ENCODE measurements at regions not wholly inside any gene's neighbourhood (a gene's known extent, or its start where the extent isn't known, plus 50 kb on each side); places are given as distances from the start of the nearest gene placed in this dataset.
"Not testable (repeated sequence)": the region's sequence is repeated elsewhere in the genome, so short reads cannot be mapped to it uniquely, and the experiment has no call there.

DNA sequence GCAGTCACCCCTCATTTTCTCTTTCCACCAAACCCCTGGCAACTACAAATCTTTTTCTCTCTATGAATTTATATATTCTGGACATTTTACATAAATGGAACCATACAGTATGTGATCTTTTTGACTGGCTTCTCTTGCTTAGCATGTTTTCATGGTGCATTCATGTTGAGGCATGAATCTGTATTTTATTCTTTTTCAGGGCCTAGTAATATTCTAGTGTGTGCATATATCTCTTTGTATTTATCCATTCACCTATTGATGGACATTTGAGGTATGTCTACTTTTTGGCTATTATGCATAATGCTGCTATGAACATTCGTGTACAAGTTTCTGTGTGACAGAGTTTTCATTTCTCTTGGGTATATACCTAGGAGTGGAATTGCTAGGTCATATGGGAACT is 78.2 kb downstream of the HACD1 start:
- Mint-ChIP-seq H3K9me3 (peaks cover 0 to 14% (median 4%) of the 10 kb centered on the region in 11 donors), H3K36me3 (peaks cover 0 to 7% (median 0%) of the 10 kb centered on the region in 5 donors), H3K27ac (no peak overlapping the region), H3K4me3 (no peak overlapping the region), H3K27me3 (peaks cover 0 to 14% (median 3%) of the 10 kb centered on the region in 5 donors), H3K4me1 (peaks cover 0 to 2% (median 0%) of the 10 kb centered on the region in 7 donors)
- no peaks in the 10 kb centered on the region for H3K27me3 ChIP-seq (ENCODE audit: control insufficient read depth in 2 of 2, insufficient read depth in 2 of 2, low read length in 2 of 2)
- ChIA-PET POLR2A (no interaction called here), CTCF (no interaction called here)
- intact Hi-C loops (cut with micrococcal nuclease) = no loop called here
- no peaks in the 10 kb centered on the region for H3K36me3 ChIP-seq (ENCODE audit: control insufficient read depth in 2 of 3, insufficient read depth in 3 of 3, low read length in 3 of 3)
- H3K4me1 ChIP-seq (ENCODE audit: control insufficient read depth in 2 of 2, insufficient read depth in 2 of 2, low read length in 2 of 2) = no peaks in the 10 kb centered on the region
- H3K4me3 ChIP-seq (ENCODE audit: low read length) = no peak overlapping the region
- DNase-seq (no peak), ATAC-seq (no peak)
- peaks cover 0 to 5% (median 0%) of the 10 kb centered on the region in 3 experiments for H3K9me3 ChIP-seq (ENCODE audit: control insufficient read depth in 2 of 3, low read length in 3 of 3)
- no peak overlapping the region for H3K27ac ChIP-seq (ENCODE audit: low read depth, low read length)

DNA sequence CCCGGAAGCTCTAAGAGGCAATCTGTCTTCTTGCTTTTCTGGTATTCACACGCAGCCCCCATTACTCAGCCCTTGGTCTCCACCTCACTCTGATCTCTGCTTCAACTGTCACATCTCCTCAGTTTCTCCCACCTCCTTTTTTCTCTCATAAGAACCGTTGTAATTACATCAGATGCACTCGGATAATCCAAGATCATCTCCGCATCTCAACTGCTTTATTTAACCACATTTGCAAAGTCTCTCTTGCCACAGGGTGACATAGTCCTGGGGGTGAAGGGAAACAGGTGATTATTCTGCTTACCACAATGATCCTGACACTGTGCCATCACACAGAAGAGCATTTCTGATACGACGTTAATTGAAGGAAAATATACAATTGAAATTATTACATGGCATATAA is 79.9 kb downstream of the HACD1 start:
- ChIA-PET POLR2A (no interaction called here), CTCF (no interaction called here)
- H3K36me3 Mint-ChIP-seq = peaks cover 0 to 7% (median 0%) of the 10 kb centered on the region in 5 donors
- peaks cover 0 to 6% (median 0%) of the 10 kb centered on the region in 7 donors for H3K4me1 Mint-ChIP-seq
- H3K36me3 ChIP-seq (ENCODE audit: control insufficient read depth in 2 of 3, insufficient read depth in 3 of 3, low read length in 3 of 3) = no peaks in the 10 kb centered on the region
- H3K27me3 ChIP-seq (ENCODE audit: control insufficient read depth in 2 of 2, insufficient read depth in 2 of 2, low read length in 2 of 2) = no peaks in the 10 kb centered on the region
- H3K9me3 Mint-ChIP-seq = peaks cover 0 to 14% (median 4%) of the 10 kb centered on the region in 11 donors
- H3K4me3 ChIP-seq (ENCODE audit: low read length) = no peak overlapping the region
- H3K27ac ChIP-seq (ENCODE audit: low read depth, low read length) = no peak overlapping the region
- H3K27ac Mint-ChIP-seq = peak overlapping the region in 1 of 9 donors; percentile 33
- DNase-seq (no peak), ATAC-seq (no peak)
- peaks cover 0 to 10% (median 3%) of the 10 kb centered on the region in 5 donors for H3K27me3 Mint-ChIP-seq
- H3K4me3 Mint-ChIP-seq = no peak overlapping the region
- peaks cover 0 to 5% (median 0%) of the 10 kb centered on the region in 3 experiments for H3K9me3 ChIP-seq (ENCODE audit: control insufficient read depth in 2 of 3, low read length in 3 of 3)
- H3K4me1 ChIP-seq (ENCODE audit: control insufficient read depth in 2 of 2, insufficient read depth in 2 of 2, low read length in 2 of 2) = no peaks in the 10 kb centered on the region
- intact Hi-C loops (cut with micrococcal nuclease) = no loop called here

DNA sequence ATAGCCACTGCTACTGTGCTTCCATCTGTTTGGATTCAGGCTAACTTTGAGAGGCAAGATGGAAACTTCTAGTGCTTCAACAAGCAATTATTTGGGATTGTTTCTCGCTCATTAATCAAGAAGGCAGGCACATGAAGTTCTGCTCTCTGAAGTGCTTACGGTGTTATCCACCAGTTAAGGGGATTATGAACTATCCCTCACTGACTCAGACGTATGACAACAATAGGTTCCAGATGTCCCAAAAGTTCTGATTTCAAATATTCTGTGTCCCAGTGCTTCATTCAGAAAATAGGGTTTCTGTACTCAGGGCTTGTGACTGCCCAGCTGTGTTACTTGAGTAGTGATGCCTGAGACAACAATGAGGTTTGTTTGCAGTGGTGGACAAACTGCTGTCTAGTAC is 81.0 kb downstream of the HACD1 start:
- no peak overlapping the region for H3K27ac Mint-ChIP-seq
- peaks cover 0 to 9% (median 2%) of the 10 kb centered on the region in 5 donors for H3K27me3 Mint-ChIP-seq
- Histone ChIP-seq H3K36me3 (ENCODE audit: control insufficient read depth in 2 of 3, insufficient read depth in 3 of 3, low read length in 3 of 3) (no peaks in the 10 kb centered on the region), H3K4me1 (ENCODE audit: control insufficient read depth in 2 of 2, insufficient read depth in 2 of 2, low read length in 2 of 2) (no peaks in the 10 kb centered on the region), H3K9me3 (ENCODE audit: control insufficient read depth in 2 of 3, low read length in 3 of 3) (peaks cover 0 to 5% (median 0%) of the 10 kb centered on the region in 3 experiments), H3K27ac (ENCODE audit: low read depth, low read length) (no peak overlapping the region), H3K4me3 (ENCODE audit: low read length) (no peak overlapping the region), H3K27me3 (ENCODE audit: control insufficient read depth in 2 of 2, insufficient read depth in 2 of 2, low read length in 2 of 2) (no peaks in the 10 kb centered on the region)
- ChIA-PET CTCF (no interaction called here), POLR2A (no interaction called here)
- no peak overlapping the region for H3K4me3 Mint-ChIP-seq
- intact Hi-C loops (cut with micrococcal nuclease) = no loop called here
- DNase-seq = no peak
- peaks cover 0 to 14% (median 4%) of the 10 kb centered on the region in 11 donors for H3K9me3 Mint-ChIP-seq
- ATAC-seq = no peak
- peaks cover 0 to 6% (median 0%) of the 10 kb centered on the region in 7 donors for H3K4me1 Mint-ChIP-seq
- peaks cover 0 to 7% (median 0%) of the 10 kb centered on the region in 5 donors for H3K36me3 Mint-ChIP-seq

DNA sequence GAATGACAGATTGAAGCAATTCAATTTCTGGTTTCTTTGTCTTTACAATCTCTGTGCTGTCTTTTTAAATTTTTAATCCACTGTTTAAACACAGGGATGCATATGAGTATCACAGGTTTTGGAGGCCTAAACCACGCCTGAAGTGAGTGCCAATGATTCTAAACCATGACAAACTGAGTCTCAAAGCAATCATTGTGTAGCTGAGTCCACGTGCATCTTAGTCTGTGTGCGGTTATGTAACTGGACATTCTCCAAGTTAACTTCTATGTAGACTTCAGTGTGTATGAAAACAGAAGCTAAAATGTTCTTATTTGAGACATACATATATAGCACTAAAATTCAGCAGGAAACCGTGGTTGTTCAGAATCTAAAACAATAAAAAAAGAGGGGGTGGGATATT is 79.3 kb upstream of the ST8SIA6 start:
- ChIA-PET CTCF (no interaction called here), POLR2A (no interaction called here)
- Mint-ChIP-seq H3K27ac (no peak overlapping the region), H3K9me3 (peaks cover 0 to 4% (median 0%) of the 10 kb centered on the region in 11 donors), H3K36me3 (no peaks in the 10 kb centered on the region), H3K27me3 (peaks cover 0 to 4% (median 0%) of the 10 kb centered on the region in 5 donors), H3K4me1 (peaks cover 0 to 6% (median 0%) of the 10 kb centered on the region in 7 donors), H3K4me3 (no peak overlapping the region)
- no peak overlapping the region for H3K27ac ChIP-seq (ENCODE audit: low read depth, low read length)
- intact Hi-C loops (cut with micrococcal nuclease) = no loop called here
- H3K4me1 ChIP-seq (ENCODE audit: control insufficient read depth in 2 of 2, insufficient read depth in 2 of 2, low read length in 2 of 2) = no peaks in the 10 kb centered on the region
- ATAC-seq = no peak
- H3K36me3 ChIP-seq (ENCODE audit: control insufficient read depth in 2 of 3, insufficient read depth in 3 of 3, low read length in 3 of 3) = no peaks in the 10 kb centered on the region
- H3K27me3 ChIP-seq (ENCODE audit: control insufficient read depth in 2 of 2, insufficient read depth in 2 of 2, low read length in 2 of 2) = no peaks in the 10 kb centered on the region
- no peaks in the 10 kb centered on the region for H3K9me3 ChIP-seq (ENCODE audit: control insufficient read depth in 2 of 3, low read length in 3 of 3)
- no peak for DNase-seq
- H3K4me3 ChIP-seq (ENCODE audit: low read length) = no peak overlapping the region

DNA sequence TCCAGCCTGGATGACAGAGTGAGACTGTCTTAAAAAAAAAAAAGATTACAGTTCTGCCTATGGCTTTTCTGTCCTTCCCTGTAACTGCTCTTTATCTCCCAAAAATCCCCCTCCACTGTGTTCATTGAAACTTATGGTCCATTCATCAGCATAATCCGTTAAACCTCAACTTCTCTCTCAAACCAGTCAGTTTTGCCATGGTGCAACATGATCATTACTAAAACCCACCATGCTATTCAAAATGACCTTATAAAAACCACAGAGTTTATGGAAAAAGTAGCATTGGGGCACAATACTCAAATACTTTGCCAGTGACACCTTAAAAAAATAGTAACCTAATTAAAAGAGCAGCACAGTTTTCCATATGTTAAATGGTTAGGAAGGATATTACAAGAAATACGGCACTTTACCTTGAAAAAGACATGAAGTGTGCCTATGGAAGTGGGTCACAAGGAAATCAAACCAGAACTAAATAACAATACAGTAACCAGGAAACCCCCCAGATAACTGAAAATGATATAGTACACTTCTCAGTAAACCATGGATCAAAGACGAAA is 74.0 kb upstream of the ST8SIA6 start:
- Histone ChIP-seq H3K27me3 (ENCODE audit: control insufficient read depth in 2 of 2, insufficient read depth in 2 of 2, low read length in 2 of 2) (no peaks in the 10 kb centered on the region), H3K4me1 (ENCODE audit: control insufficient read depth in 2 of 2, insufficient read depth in 2 of 2, low read length in 2 of 2) (no peaks in the 10 kb centered on the region), H3K9me3 (ENCODE audit: control insufficient read depth in 2 of 3, low read length in 3 of 3) (no peaks in the 10 kb centered on the region), H3K36me3 (ENCODE audit: control insufficient read depth in 2 of 3, insufficient read depth in 3 of 3, low read length in 3 of 3) (no peaks in the 10 kb centered on the region), H3K27ac (ENCODE audit: low read depth, low read length) (no peak overlapping the region), H3K4me3 (ENCODE audit: low read length) (no peak overlapping the region)
- POLR2A ChIA-PET = no interaction called here
- CTCF ChIA-PET = no interaction called here
- peaks cover 0 to 5% (median 0%) of the 10 kb centered on the region in 7 donors for H3K4me1 Mint-ChIP-seq
- peaks cover 0 to 4% (median 0%) of the 10 kb centered on the region in 11 donors for H3K9me3 Mint-ChIP-seq
- intact Hi-C loops (cut with micrococcal nuclease) = no loop called here
- H3K4me3 Mint-ChIP-seq = no peak overlapping the region
- peaks cover 0 to 4% (median 0%) of the 10 kb centered on the region in 5 donors for H3K27me3 Mint-ChIP-seq
- no peaks in the 10 kb centered on the region for H3K36me3 Mint-ChIP-seq
- H3K27ac Mint-ChIP-seq = no peak overlapping the region
- ATAC-seq (no peak), DNase-seq (no peak)

DNA sequence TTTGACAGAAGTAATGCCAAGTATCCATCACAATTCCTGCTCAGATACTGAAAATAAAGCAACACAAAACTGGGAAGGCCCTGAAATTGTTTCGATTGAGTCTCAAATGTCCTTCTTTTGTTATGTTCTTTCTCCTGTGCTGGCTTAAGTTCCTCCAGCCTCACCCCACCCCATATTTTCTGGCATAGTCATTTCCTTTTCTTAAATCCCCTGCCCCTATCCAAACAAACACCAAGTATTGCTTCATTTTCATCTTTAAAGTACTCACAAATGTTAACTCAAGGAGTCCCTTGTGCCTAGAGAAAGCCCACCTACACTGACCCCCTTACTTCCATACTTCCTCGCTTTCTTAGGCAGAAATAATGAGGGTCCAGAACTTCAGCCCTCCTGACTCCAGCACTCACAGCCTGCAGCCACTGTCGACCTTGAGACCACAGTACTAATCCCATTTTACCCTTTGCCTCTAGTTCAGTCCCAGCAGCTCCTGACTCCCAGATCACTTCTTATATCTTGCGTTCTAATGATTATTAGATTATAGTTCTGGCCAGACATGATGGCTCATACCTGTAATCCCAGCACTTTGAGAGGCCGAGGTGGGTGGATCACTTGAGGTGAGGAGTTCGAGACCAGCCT is 73.2 kb upstream of the ST8SIA6 start:
- DNase-seq (no peak), ATAC-seq (no peak)
- Mint-ChIP-seq H3K27ac (peak overlapping the region in 1 of 9 donors; percentile 74), H3K36me3 (no peaks in the 10 kb centered on the region), H3K27me3 (peaks cover 0 to 6% (median 0%) of the 10 kb centered on the region in 5 donors), H3K4me1 (peaks cover 0 to 5% (median 0%) of the 10 kb centered on the region in 7 donors), H3K4me3 (no peak overlapping the region), H3K9me3 (peaks cover 0 to 4% (median 0%) of the 10 kb centered on the region in 11 donors)
- Histone ChIP-seq H3K27ac (ENCODE audit: low read depth, low read length) (no peak overlapping the region), H3K9me3 (ENCODE audit: control insufficient read depth in 2 of 3, low read length in 3 of 3) (no peaks in the 10 kb centered on the region), H3K27me3 (ENCODE audit: control insufficient read depth in 2 of 2, insufficient read depth in 2 of 2, low read length in 2 of 2) (no peaks in the 10 kb centered on the region), H3K4me1 (ENCODE audit: control insufficient read depth in 2 of 2, insufficient read depth in 2 of 2, low read length in 2 of 2) (no peaks in the 10 kb centered on the region), H3K36me3 (ENCODE audit: control insufficient read depth in 2 of 3, insufficient read depth in 3 of 3, low read length in 3 of 3) (no peaks in the 10 kb centered on the region), H3K4me3 (ENCODE audit: low read length) (no peak overlapping the region)
- intact Hi-C loops (cut with micrococcal nuclease) = no loop called here
- ChIA-PET POLR2A (no interaction called here), CTCF (no interaction called here)

DNA sequence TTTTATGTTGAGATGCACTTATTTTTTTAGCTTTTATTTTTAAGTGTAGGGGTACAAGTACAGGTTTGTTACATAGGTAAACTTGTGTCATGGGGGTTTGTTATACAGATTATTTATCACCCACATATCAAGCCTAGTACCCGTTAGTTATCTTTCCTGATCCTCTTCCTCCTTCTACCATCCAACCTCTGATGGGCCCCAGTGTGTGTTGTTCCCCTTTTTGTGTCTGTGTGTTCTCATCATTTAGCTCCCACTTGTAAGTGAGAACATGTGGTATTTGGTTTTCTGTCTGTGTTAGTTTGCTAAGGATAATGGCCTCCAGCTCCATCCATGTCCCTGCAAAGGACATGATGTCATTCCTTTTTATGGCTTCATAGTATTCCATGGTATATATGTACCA is 72.2 kb upstream of the ST8SIA6 start:
- ATAC-seq; H3K27me3 ChIP-seq (ENCODE audit: control insufficient read depth in 2 of 2, insufficient read depth in 2 of 2, low read length in 2 of 2); H3K36me3 ChIP-seq (ENCODE audit: control insufficient read depth in 2 of 3, insufficient read depth in 3 of 3, low read length in 3 of 3); intact Hi-C loops (cut with micrococcal nuclease); H3K4me1 ChIP-seq (ENCODE audit: control insufficient read depth in 2 of 2, insufficient read depth in 2 of 2, low read length in 2 of 2); POLR2A ChIA-PET; H3K27me3 Mint-ChIP-seq; H3K27ac ChIP-seq (ENCODE audit: low read depth, low read length); H3K4me1 Mint-ChIP-seq; CTCF ChIA-PET; H3K9me3 Mint-ChIP-seq; H3K4me3 Mint-ChIP-seq; H3K36me3 Mint-ChIP-seq; H3K27ac Mint-ChIP-seq; H3K9me3 ChIP-seq (ENCODE audit: control insufficient read depth in 2 of 3, low read length in 3 of 3); DNase-seq; H3K4me3 ChIP-seq (ENCODE audit: low read length): not testable (repeated sequence)
